Adrenal gland (tissue), 9 donors: ENCODE measurements at regions not wholly inside any gene's neighbourhood (a gene's known extent, or its start where the extent isn't known, plus 50 kb on each side); places are given as distances from the start of the nearest gene placed in this dataset.
A peak's percentile ranks its signal among the peaks of the same experiment; 100 is the strongest.

Experiments
- DNase-seq, 7 donors: peaks; one replicate each; pipeline ENCODE4 v3.0.0-alpha.2; 2019 to 2020
- H3K27ac ChIP-seq, 5 donors: fragments of 200-600 bp; sonication (generic) in 4 of 5; 1 replicate in 3 of 5; 2 replicates in 2 of 5; pipeline versions ENCODE4 v1.5.1 to v1.8.0; 2016 to 2020; ENCODE audit warnings: mild to moderate bottlenecking in 1 of 5
- H3K27me3 ChIP-seq: fragments of 200-600 bp; 2 replicates; pipeline ENCODE4 v1.8.0; 2021
- H3K36me3 ChIP-seq, 2 donors: fragments of 200-600 bp; replicated peaks in 1 of 2; 1 replicate in 1 of 2; 2 replicates in 1 of 2; pipeline versions ENCODE4 v1.5.1 to v1.8.0; 2018 to 2022
- H3K4me1 ChIP-seq, 2 donors: fragments of 200-600 bp; replicated peaks in 1 of 2; 1 replicate in 1 of 2; 2 replicates in 1 of 2; pipeline versions ENCODE4 v1.5.1 to v1.8.0; 2018 to 2021
- H3K4me3 ChIP-seq, 4 donors: fragments of 200-600 bp; sonication (generic) in 3 of 4; one replicate each; pipeline ENCODE4 v1.5.1; 2016 to 2018
- H3K9me3 ChIP-seq, 3 donors: fragments of 200-600 bp; sonication (generic) in 1 of 3; replicated peaks in 1 of 3; 1 replicate in 2 of 3; 2 replicates in 1 of 3; pipeline versions ENCODE4 v1.5.1 to v1.8.0; 2016 to 2021
- CTCF ChIP-seq, 6 experiments: fragments of 450-650 bp in 4 of 6; fragments of 200-600 bp in 2 of 6; sonication (generic) in 1 of 6; IDR thresholded peaks; 1 replicate in 5 of 6; 2 replicates in 1 of 6; pipeline versions ENCODE4 v1.5.1 to v1.8.0; 2016 to 2021; ENCODE audit warnings: antibody characterized with exemption in 6 of 6, mild to moderate bottlenecking in 2 of 6, moderate library complexity in 1 of 6
- POLR2A ChIP-seq, 2 donors: fragments of 450-650 bp; IDR thresholded peaks; one replicate each; pipeline ENCODE4 v1.6.1; 2017; ENCODE audit warnings: antibody characterized with exemption in 2 of 2, mild to moderate bottlenecking in 2 of 2, moderate library complexity in 1 of 2
- WGBS, 4 donors: extraction: QIAGEN DNeasy Blood & Tissue Kit in 2 of 4; methylation state at CpG; one replicate each; pipeline versions ENCODE4 v1.1.5 to v1.1.7; 2013 to 2017; 5-methylcytosine and 5-hydroxymethylcytosine counted together
- intact Hi-C, 2 donors: fragments of 100-400 bp; cut with DNase I; formaldehyde crosslinking; loops; one replicate each; pipeline versions ENCODE4 v1.14.1 to v1.15.0; 2022 to 2023
- donor health status: healthy with polysubstance abuse.
- donor health status: Bipolar disorder and iron deficiency.
- donor health status: DM: yes; HTN: yes; CAD: no.
- donor health status: DM: no; HTN: no; CAD: no.
- donor health status: DM: no; HTN: no; CAD: no.

- 87 to 97% (median 90%) methylated on average over 5 of the region's 5 CpGs for WGBS, 4 donors
These were observed 256.6 kb upstream of the KLF6 start for GRCh38 chr10:4041635-4042034.

GRCh38 chr10:4038000-4038399 is 253.0 kb upstream of the KLF6 start:
- intact Hi-C loops = no loop called here
- Histone ChIP-seq H3K27ac (no peak overlapping the region), H3K27me3 (no peaks in the 10 kb centered on the region), H3K4me3 (no peak overlapping the region), H3K4me1 (no peaks in the 10 kb centered on the region), H3K36me3 (no peaks in the 10 kb centered on the region), H3K9me3 (no peaks in the 10 kb centered on the region)
- WGBS, 4 donors = 83 to 94% (median 90%) methylated on average over 4 of the region's 4 CpGs
- TF ChIP-seq POLR2A (IDR thresholded peaks at IDR 0.05) (no peak), CTCF (IDR thresholded peaks at IDR 0.05) (no peak)
- no peak for DNase-seq

More at GRCh38 chr10:4041635-4042034, 256.6 kb upstream of the KLF6 start:
- H3K4me3 ChIP-seq = no peak overlapping the region
- no peak for TF ChIP-seq POLR2A (IDR thresholded peaks at IDR 0.05)
- TF ChIP-seq CTCF (IDR thresholded peaks at IDR 0.05) = no peak
- no peak for DNase-seq
- no peaks in the 10 kb centered on the region for H3K36me3 ChIP-seq
- intact Hi-C loops = no loop called here
- no peak overlapping the region for H3K27ac ChIP-seq
- no peaks in the 10 kb centered on the region for H3K4me1 ChIP-seq
- no peaks in the 10 kb centered on the region for H3K27me3 ChIP-seq
- no peaks in the 10 kb centered on the region for H3K9me3 ChIP-seq

- H3K27me3 ChIP-seq = no peaks in the 10 kb centered on the region
- no peak overlapping the region for H3K4me3 ChIP-seq
- H3K27ac ChIP-seq = peak overlapping the region in 3 of 5 donors; percentile 6 to 39 (median 31)
- no peaks in the 10 kb centered on the region for H3K4me1 ChIP-seq
- TF ChIP-seq POLR2A (IDR thresholded peaks at IDR 0.05) = no peak
- no peak for TF ChIP-seq CTCF (IDR thresholded peaks at IDR 0.05)
- DNase-seq = no peak
- intact Hi-C loops = no loop called here
- no peaks in the 10 kb centered on the region for H3K9me3 ChIP-seq
- WGBS, 4 donors = 74 to 83% (median 75%) methylated on average over 3 of the region's 3 CpGs
- no peaks in the 10 kb centered on the region for H3K36me3 ChIP-seq
These were observed 250.6 kb upstream of the KLF6 start for GRCh38 chr10:4035599-4035945.

- intact Hi-C loops = no loop called here
- Histone ChIP-seq H3K4me3 (no peak overlapping the region), H3K9me3 (no peaks in the 10 kb centered on the region), H3K4me1 (no peaks in the 10 kb centered on the region), H3K27me3 (no peaks in the 10 kb centered on the region), H3K27ac (peak overlapping the region in 3 of 5 donors; percentile 6 to 39 (median 31)), H3K36me3 (no peaks in the 10 kb centered on the region)
- DNase-seq = no peak
- TF ChIP-seq POLR2A (IDR thresholded peaks at IDR 0.05) (no peak), CTCF (IDR thresholded peaks at IDR 0.05) (no peak)
- 33 to 48% (median 46%) methylated on average over 15 of the region's 15 CpGs for WGBS, 4 donors
These were observed 250.0 kb upstream of the KLF6 start for GRCh38 chr10:4034907-4035598.
